H1 (cell line): ENCODE measurements at regions not wholly inside any gene's neighbourhood (a gene's known extent, or its start where the extent isn't known, plus 50 kb on each side); places are given as distances from the start of the nearest gene placed in this dataset.

ENCODE experiments used
- CTCF ChIA-PET: fragments of 300-600 bp; sonication (Branson Sonifier 250); formaldehyde crosslinking; loops from one replicate; lab custom pipeline; 2021; ENCODE audit not compliant: partially characterized antibody; lab: Charles Lee
- POLR2A ChIA-PET: fragments of 300-600 bp; sonication (Branson Sonifier 250); formaldehyde crosslinking; loops from one replicate; lab custom pipeline; 2021; ENCODE audit warnings: inconsistent platforms; ENCODE audit not compliant: partially characterized antibody; lab: Charles Lee
- DNase-seq, 2 experiments: peaks; one replicate each; pipeline versions ENCODE4 v3.0.0 to v3.0.0-alpha.2; 2010 to 2022; ENCODE audit warnings: low spot score in 2 of 2, low read depth in 1 of 2, mixed read lengths in 1 of 2
- FAIRE-seq: peaks from 2 replicates; lab custom pipeline; 2011; peaks lifted over from hg19 to GRCh38; lab: Jason Lieb, UNC
- H2AFZ ChIP-seq: 2 replicates; pipeline ENCODE4 v1.8.1; 2012; ENCODE audit warnings: low read length, inconsistent platforms
- H2AK5ac ChIP-seq: 2 replicates; pipeline ENCODE4 v1.6.1; 2013; ENCODE audit warnings: low read depth, low read length
- H2BK120ac ChIP-seq: replicated peaks from 2 replicates; pipeline ENCODE3; 2013; ENCODE audit warnings: low read depth, low read length, inconsistent platforms
- H2BK12ac ChIP-seq: 2 replicates; pipeline ENCODE4 v1.6.1; 2013; ENCODE audit warnings: low read depth, low read length
- H2BK15ac ChIP-seq: 2 replicates; pipeline ENCODE4 v1.6.1; 2013; ENCODE audit warnings: low read length
- H2BK20ac ChIP-seq: 2 replicates; pipeline ENCODE4 v1.6.1; 2013; ENCODE audit warnings: low read length
- H2BK5ac ChIP-seq: 2 replicates; pipeline ENCODE4 v1.6.1; 2013; ENCODE audit warnings: low read depth, low read length
- H3K14ac ChIP-seq: 2 replicates; pipeline ENCODE4 v1.6.1; 2013; ENCODE audit warnings: inconsistent platforms; ENCODE audit not compliant: insufficient read length
- H3K18ac ChIP-seq: 2 replicates; pipeline ENCODE4 v1.6.1; 2013; ENCODE audit warnings: low read length; ENCODE audit errors: extremely low read depth
- H3K23ac ChIP-seq: 2 replicates; pipeline ENCODE4 v1.6.1; 2013; ENCODE audit warnings: inconsistent platforms; ENCODE audit not compliant: insufficient read length
- H3K23me2 ChIP-seq: 2 replicates; pipeline ENCODE4 v1.6.1; 2013; ENCODE audit warnings: low read depth, low read length
- H3K27ac ChIP-seq: 2 replicates; pipeline ENCODE4 v1.6.1; 2011; ENCODE audit warnings: low read depth, low read length, inconsistent platforms
- H3K27me3 ChIP-seq, 4 experiments: replicated peaks in 1 of 4; 1 replicate in 1 of 4; 2 replicates in 3 of 4; pipeline versions ENCODE4 v1.6.1 to v1.8.1; 2011 to 2013; ENCODE audit warnings: low read length in 3 of 4, mild to moderate bottlenecking in 3 of 4, inconsistent platforms in 2 of 4, mixed read lengths in 2 of 4, moderate library complexity in 1 of 4; ENCODE audit not compliant: control insufficient read depth in 3 of 4, insufficient read depth in 3 of 4; ENCODE audit errors: extremely low read depth in 1 of 4
- H3K36me3 ChIP-seq, 4 experiments: 2 replicates each; pipeline versions ENCODE4 v1.6.1 to v1.8.1; 2011 to 2013; ENCODE audit warnings: mild to moderate bottlenecking in 4 of 4, low read length in 3 of 4, moderate library complexity in 2 of 4, control low read depth in 1 of 4, inconsistent platforms in 1 of 4; ENCODE audit not compliant: insufficient read depth in 4 of 4, control insufficient read depth in 2 of 4
- H3K4ac ChIP-seq: replicated peaks from 2 replicates; pipeline ENCODE3; 2013; ENCODE audit warnings: low read length, low read depth, mixed read lengths, inconsistent platforms; ENCODE audit not compliant: insufficient read length
- H3K4me1 ChIP-seq, 4 experiments: replicated peaks in 1 of 4; 1 replicate in 1 of 4; 2 replicates in 3 of 4; pipeline versions ENCODE4 v1.6.1 to v1.8.1; 2011 to 2013; ENCODE audit warnings: low read length in 3 of 4, inconsistent platforms in 2 of 4, mixed read lengths in 1 of 4; ENCODE audit not compliant: insufficient read depth in 4 of 4, control insufficient read depth in 3 of 4
- H3K4me2 ChIP-seq, 2 experiments: 2 replicates each; pipeline versions ENCODE4 v1.6.1 to v1.8.1; 2011 to 2013; ENCODE audit warnings: low read depth in 2 of 2, low read length in 2 of 2, control low read depth in 1 of 2, inconsistent platforms in 1 of 2, mild to moderate bottlenecking in 1 of 2; ENCODE audit not compliant: insufficient read depth in 1 of 2
- H3K4me3 ChIP-seq, 4 experiments: fragments of 200-600, 300-600 bp in 1 of 4; sonication (generic), shearing (Covaris generic), sonication (Bioruptor Twin) in 1 of 4; 2 replicates each; pipeline versions ENCODE4 v1.5.1 to v1.8.1; 2011 to 2016; ENCODE audit warnings: low read length in 4 of 4, low read depth in 3 of 4, control low read depth in 2 of 4, inconsistent platforms in 2 of 4, mild to moderate bottlenecking in 2 of 4, mixed read lengths in 1 of 4, moderate library complexity in 1 of 4; ENCODE audit not compliant: insufficient read depth in 2 of 4; ENCODE audit errors: extremely low read depth in 1 of 4
- H3K56ac ChIP-seq: replicated peaks from 2 replicates; pipeline ENCODE3; 2013; ENCODE audit warnings: low read depth, mild to moderate bottlenecking, mixed read lengths, low read length, inconsistent platforms; ENCODE audit not compliant: insufficient read length
- H3K79me1 ChIP-seq: 2 replicates; pipeline ENCODE4 v1.6.1; 2013; ENCODE audit warnings: low read depth, low read length, control low read depth
- H3K79me2 ChIP-seq, 2 experiments: 2 replicates each; pipeline versions ENCODE4 v1.6.1 to v1.8.1; 2012 to 2013; ENCODE audit warnings: low read length in 2 of 2, mild to moderate bottlenecking in 2 of 2, inconsistent platforms in 1 of 2; ENCODE audit not compliant: insufficient read depth in 2 of 2, control insufficient read depth in 1 of 2
- H3K9ac ChIP-seq, 4 experiments: replicated peaks in 1 of 4; 1 replicate in 1 of 4; 2 replicates in 3 of 4; pipeline versions ENCODE4 v1.6.1 to v1.8.1; 2011 to 2013; ENCODE audit warnings: low read depth in 3 of 4, low read length in 3 of 4, control low read depth in 2 of 4, mild to moderate bottlenecking in 2 of 4, moderate library complexity in 2 of 4, inconsistent platforms in 1 of 4; ENCODE audit errors: extremely low read depth in 1 of 4
- H3K9me3 ChIP-seq, 2 experiments: 2 replicates each; pipeline versions ENCODE4 v1.6.1 to v1.8.1; 2012 to 2013; ENCODE audit warnings: mild to moderate bottlenecking in 2 of 2, moderate library complexity in 2 of 2, control low read depth in 1 of 2, inconsistent platforms in 1 of 2, low read depth in 1 of 2, low read length in 1 of 2, mixed read lengths in 1 of 2; ENCODE audit not compliant: insufficient read depth in 2 of 2
- H4K20me1 ChIP-seq, 2 experiments: replicated peaks in 1 of 2; 2 replicates each; pipeline versions ENCODE3 to v1.8.1; 2011 to 2013; ENCODE audit warnings: inconsistent platforms in 2 of 2, low read length in 2 of 2, mild to moderate bottlenecking in 1 of 2; ENCODE audit not compliant: insufficient read depth in 2 of 2, control insufficient read depth in 1 of 2
- H4K5ac ChIP-seq: 2 replicates; pipeline ENCODE4 v1.6.1; 2013; ENCODE audit warnings: low read length, low read depth, mixed read lengths, inconsistent platforms; ENCODE audit not compliant: insufficient read length
- H4K8ac ChIP-seq: 2 replicates; pipeline ENCODE4 v1.8.0; 2013; ENCODE audit warnings: mild to moderate bottlenecking, moderate library complexity, low read length, inconsistent platforms; ENCODE audit not compliant: insufficient read depth; ENCODE audit errors: extremely low read depth
- H4K91ac ChIP-seq: replicated peaks from 2 replicates; pipeline ENCODE3; 2013; ENCODE audit warnings: low read length, mixed read lengths, inconsistent platforms; ENCODE audit not compliant: insufficient read length
- ATF2 ChIP-seq: IDR thresholded peaks from 2 replicates; pipeline ENCODE4 v1.6.1; 2012; ENCODE audit warnings: low read length, inconsistent platforms
- ATF3 ChIP-seq: IDR thresholded peaks from 2 replicates; pipeline ENCODE4 v1.6.1; 2011; ENCODE audit warnings: low read depth, mild to moderate bottlenecking, low read length; ENCODE audit not compliant: insufficient read depth
- CHD1 ChIP-seq: IDR thresholded peaks from 2 replicates; pipeline ENCODE4 v1.6.1; 2012; ENCODE audit warnings: low read depth, low read length, improper control_type of control experiment
- EZH2 ChIP-seq: fragments of 200-600 bp; sonication (generic); IDR thresholded peaks from 2 replicates; pipeline ENCODE4 v1.7.1; 2012; ENCODE audit warnings: low read depth, mild to moderate bottlenecking, moderate library complexity, low read length, inconsistent platforms; ENCODE audit not compliant: severe bottlenecking
- GABPA ChIP-seq: IDR thresholded peaks from 2 replicates; pipeline ENCODE4 v1.6.1; 2011; ENCODE audit warnings: mild to moderate bottlenecking, low read length, moderate library complexity, borderline replicate concordance; ENCODE audit not compliant: insufficient read depth
- RFX5 ChIP-seq: IDR thresholded peaks from 2 replicates; pipeline ENCODE4 v1.6.1; 2011; ENCODE audit warnings: low read depth, low read length, improper control_type of control experiment, borderline replicate concordance
- RNF2 ChIP-seq: fragments of 200-900, 300-1000 bp; sonication (generic); IDR thresholded peaks from 2 replicates; pipeline ENCODE4 v1.7.1; 2016; ENCODE audit warnings: borderline replicate concordance, low read depth, mild to moderate bottlenecking, antibody characterized with exemption, low read length; ENCODE audit not compliant: poor library complexity, severe bottlenecking; ENCODE audit errors: missing control alignments
- WGBS, 2 experiments: shearing (Covaris generic) in 1 of 2; methylation state at CpG; one replicate each; pipeline versions ENCODE4 v1.1.6 to v1.1.7; 2013 to 2015; ENCODE audit warnings: low lambda C conversion rate in 2 of 2, mixed read lengths in 2 of 2, inconsistent platforms in 1 of 2, low coverage in 1 of 2, missing lambda C conversion rate in 1 of 2; ENCODE audit not compliant: insufficient replicate concordance in 2 of 2, insufficient coverage in 1 of 2, insufficient read length in 1 of 2; ENCODE audit errors: extremely low coverage in 1 of 2, missing lambda C conversion rate in 1 of 2; 5-methylcytosine and 5-hydroxymethylcytosine counted together

- Histone ChIP-seq H3K4me3 (no peak overlapping the region), H3K18ac (no peak overlapping the region), H3K23ac (no peak overlapping the region), H3K4me2 (no peak overlapping the region), H3K27ac (no peak overlapping the region), H4K20me1 (no peaks in the 10 kb centered on the region), H2BK12ac (no peak overlapping the region), H3K9ac (no peak overlapping the region), H4K91ac (no peak overlapping the region), H3K4ac (no peak overlapping the region), H2AFZ (no peak overlapping the region), H2AK5ac (no peak overlapping the region), H4K8ac (no peak overlapping the region), H2BK5ac (no peak overlapping the region), H4K5ac (no peak overlapping the region), H3K79me2 (no peaks in the 10 kb centered on the region), H3K56ac (no peak overlapping the region), H2BK15ac (no peak overlapping the region), H3K23me2 (no peaks in the 10 kb centered on the region), H3K9me3 (no peaks in the 10 kb centered on the region), H3K4me1 (no peaks in the 10 kb centered on the region), H2BK120ac (no peak overlapping the region), H3K36me3 (no peaks in the 10 kb centered on the region), H3K14ac (no peak overlapping the region), H3K79me1 (no peaks in the 10 kb centered on the region), H3K27me3 (no peaks in the 10 kb centered on the region), H2BK20ac (no peak overlapping the region)
- no peak for TF ChIP-seq CHD1
- TF ChIP-seq EZH2: no peak
- no peak for TF ChIP-seq ATF3
- no peak for TF ChIP-seq GABPA
- no peak for TF ChIP-seq RNF2
- no peak for TF ChIP-seq ATF2
- no peak for TF ChIP-seq RFX5
- WGBS, 2 experiments: 71% methylated on average over 3 of the region's 3 CpGs; no CpG with 5 or more reads in 1 of the 2 experiments
- CTCF ChIA-PET: interaction anchor here (1.1 kb wide), 1 partner anchor 22 kb away, joined by 3 read pairs; no protein-coding TSS in a partner anchor
- POLR2A ChIA-PET: no interaction called here
- FAIRE-seq (no peak), DNase-seq (no peak)
Observed at GRCh38 chr4:165597581-165598480, 219.0 kb downstream of the CPE start.
